Right renal cortex interstitium (tissue), 3 donors: ENCODE measurements at regions not wholly inside any gene's neighbourhood (a gene's known extent, or its start where the extent isn't known, plus 50 kb on each side); places are given as distances from the start of the nearest gene placed in this dataset.

Source experiments
- DNase-seq, 3 donors: peaks; one replicate each; pipeline ENCODE4 v3.0.0-alpha.2; 2013; ENCODE audit warnings: low read depth in 3 of 3, low spot score in 2 of 3

DNA sequence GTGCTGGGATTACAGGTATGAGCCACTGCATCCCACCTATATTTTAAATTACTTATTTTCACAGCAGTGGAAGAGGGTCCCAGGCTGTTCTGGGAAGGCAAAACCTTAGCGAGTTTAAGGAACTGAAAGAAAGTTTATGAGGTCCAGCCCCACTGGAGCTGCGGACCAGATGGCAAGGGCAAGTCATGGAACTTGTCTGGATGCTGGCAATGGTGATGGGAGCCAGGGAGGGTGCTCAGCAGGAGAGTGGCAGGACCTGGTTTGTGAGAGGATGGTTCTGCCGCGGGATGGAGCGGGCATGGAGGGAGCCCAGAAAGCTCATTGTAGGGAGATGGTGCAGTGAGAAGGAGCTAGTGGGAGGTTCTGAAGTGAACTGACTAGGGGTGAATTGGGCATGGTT is 50.6 kb upstream of the SLC45A1 start:
- DNase-seq, result no peak

DNA sequence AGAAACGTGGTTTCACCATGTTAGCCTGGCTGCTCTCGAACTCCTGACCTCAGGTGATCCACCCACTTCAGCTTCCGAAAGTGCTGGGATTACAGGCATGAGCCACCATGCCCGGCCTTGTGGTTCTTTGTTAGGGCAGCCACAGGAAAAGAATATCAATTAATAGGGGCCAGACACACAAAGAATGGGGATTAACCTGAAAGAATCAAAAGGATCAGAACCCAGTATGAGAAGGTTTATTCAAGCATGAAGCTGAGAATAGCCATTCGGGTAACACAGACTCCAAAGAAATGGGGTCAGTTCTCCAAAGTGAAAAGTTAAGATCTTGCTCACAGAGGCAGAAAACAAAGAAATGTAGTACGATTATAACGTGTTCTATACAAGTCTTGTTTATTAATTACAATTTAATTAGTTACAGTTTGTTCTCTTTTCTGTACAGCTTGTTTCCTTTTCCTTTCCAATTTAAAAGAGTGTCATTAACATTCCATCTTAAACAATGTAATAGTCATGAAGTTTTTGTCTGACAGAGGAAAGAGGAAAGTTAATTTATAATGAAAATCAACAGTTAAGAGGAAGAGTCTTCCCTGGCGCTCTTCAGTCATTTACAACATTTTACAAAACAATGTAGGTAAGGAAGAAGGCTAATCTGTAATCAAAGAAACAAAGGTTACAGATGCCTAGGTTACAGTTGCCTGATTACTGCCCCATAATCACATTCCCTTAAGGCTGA is 51.3 kb upstream of the SLC45A1 start:
- no peak for DNase-seq

GRCh38 chr1:8263791-8264190 is 54.1 kb upstream of the SLC45A1 start:
- DNase-seq, result no peak

DNA sequence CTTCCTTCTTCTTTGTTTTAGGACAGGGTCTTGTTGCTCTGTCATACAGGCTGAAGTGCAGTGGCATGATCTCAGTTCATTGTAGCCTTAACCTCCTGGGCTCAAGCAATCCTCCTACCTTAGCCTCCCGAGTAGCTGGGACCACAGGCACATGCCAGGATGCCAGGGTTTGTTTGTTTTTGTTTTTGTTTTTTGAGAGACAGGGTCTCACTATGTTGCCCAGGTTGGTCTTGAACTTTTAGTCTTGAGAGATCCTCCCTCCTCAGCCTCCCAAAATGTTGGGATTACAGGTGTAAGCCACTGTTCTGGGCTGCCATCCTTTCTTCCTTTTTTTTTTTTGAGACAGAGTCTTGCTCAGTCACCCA is 56.5 kb upstream of the SLC45A1 start:
- no peak for DNase-seq

GRCh38 chr1:8259498-8260290 is 58.2 kb upstream of the SLC45A1 start:
- no peak for DNase-seq

DNA sequence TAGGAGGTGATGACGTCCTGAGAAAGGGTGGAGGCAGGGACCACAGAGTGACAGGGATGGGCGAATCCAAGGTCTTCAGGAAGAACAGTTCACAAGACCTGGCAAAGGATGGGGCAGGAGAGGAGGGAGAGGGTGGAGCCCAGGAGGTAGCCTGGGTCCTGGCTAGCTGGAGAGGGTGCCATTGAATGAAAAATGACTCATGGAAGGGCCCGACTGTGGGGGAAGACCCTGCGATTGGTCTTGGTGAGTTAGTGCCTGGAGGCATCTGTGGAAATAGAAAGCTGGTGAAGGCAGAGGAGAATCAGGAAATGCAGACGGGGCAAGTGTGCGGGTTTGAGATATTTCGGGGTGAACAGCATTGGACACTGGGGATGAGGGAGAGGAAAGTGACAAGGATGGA is 60.3 kb upstream of the SLC45A1 start:
- DNase-seq, result no peak

- no peak for DNase-seq
Observed at GRCh38 chr1:8256321-8256720, 61.6 kb upstream of the SLC45A1 start.

GRCh38 chr1:8255712-8256111 is 62.2 kb upstream of the SLC45A1 start:
- DNase-seq, result no peak

GRCh38 chr1:8252266-8252951 is 65.5 kb upstream of the SLC45A1 start:
- DNase-seq, result no peak

DNA sequence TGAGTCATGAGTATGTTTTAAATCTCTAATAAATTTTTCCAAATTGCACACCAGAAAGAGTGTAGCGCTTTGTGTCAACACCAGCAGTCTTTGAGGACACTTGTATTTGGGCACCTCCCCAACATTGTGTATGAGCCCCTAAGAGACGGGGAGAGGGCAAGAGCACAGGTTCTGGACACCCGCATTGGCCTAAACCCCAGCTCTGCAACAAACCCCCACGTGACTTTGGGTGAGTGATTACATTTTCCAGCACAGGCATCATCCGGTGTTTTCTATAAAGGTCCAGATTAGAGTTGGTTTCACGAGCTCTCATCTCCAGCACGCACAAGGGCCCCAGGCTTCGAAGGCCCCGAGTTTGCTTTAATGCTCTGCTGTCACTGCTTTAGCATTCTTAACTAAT is 66.3 kb upstream of the SLC45A1 start:
- no peak for DNase-seq

- no peak for DNase-seq
Observed at GRCh38 chr1:8249838-8250237, 68.1 kb upstream of the SLC45A1 start.

DNA sequence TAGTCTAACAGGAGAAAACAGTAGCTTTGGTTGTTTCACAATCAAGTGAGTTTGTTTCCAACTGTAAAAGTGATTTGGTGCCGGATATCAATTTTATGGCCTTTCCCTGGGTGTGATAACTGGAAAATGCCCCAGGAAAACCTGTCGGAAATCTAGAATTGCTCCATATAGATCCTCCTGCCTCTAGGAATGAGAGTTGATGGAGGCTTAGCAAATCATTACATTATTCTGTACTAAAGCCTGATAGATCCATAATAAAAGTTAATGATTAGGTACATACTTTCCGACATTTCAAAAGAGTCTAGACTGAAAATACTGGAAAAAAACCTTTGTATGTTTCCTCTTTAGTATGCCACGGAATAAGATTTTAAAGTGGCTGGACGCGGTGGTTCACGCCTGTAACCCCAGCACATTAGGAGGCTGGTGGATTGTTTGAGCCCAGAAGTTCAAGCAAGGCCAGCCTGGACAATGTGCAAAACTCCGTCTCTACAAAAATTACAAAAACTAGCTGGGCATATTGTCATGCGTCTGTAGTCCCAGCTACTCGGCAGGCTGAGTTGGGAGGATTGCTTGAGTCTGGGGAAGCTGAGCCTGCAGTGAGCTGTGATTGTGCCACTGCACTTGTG is 70.0 kb upstream of the SLC45A1 start:
- no peak for DNase-seq

- DNase-seq, result no peak
Observed at GRCh38 chr1:8244304-8244703, 73.6 kb upstream of the SLC45A1 start.

GRCh38 chr1:8242498-8242897 is 75.4 kb upstream of the SLC45A1 start:
- no peak for DNase-seq

- no peak for DNase-seq
Observed at GRCh38 chr1:8241417-8242014, 76.4 kb upstream of the SLC45A1 start.

GRCh38 chr1:8239306-8240023 is 78.4 kb upstream of the SLC45A1 start:
- DNase-seq, result no peak

DNA sequence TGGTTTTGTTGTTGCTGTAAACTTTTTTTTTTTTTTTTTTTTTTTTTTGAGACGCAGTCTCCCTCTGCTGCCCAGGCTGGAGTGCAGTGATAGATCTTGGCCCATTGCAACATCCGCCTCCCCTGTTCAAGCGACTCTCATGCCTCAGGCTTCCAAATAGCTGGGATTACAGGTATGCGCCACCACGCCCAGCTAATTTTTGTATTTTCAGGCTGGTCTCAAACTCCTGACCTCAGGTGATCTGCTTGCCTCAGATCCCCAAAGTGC is 78.9 kb upstream of the SLC45A1 start:
- no peak for DNase-seq

DNA sequence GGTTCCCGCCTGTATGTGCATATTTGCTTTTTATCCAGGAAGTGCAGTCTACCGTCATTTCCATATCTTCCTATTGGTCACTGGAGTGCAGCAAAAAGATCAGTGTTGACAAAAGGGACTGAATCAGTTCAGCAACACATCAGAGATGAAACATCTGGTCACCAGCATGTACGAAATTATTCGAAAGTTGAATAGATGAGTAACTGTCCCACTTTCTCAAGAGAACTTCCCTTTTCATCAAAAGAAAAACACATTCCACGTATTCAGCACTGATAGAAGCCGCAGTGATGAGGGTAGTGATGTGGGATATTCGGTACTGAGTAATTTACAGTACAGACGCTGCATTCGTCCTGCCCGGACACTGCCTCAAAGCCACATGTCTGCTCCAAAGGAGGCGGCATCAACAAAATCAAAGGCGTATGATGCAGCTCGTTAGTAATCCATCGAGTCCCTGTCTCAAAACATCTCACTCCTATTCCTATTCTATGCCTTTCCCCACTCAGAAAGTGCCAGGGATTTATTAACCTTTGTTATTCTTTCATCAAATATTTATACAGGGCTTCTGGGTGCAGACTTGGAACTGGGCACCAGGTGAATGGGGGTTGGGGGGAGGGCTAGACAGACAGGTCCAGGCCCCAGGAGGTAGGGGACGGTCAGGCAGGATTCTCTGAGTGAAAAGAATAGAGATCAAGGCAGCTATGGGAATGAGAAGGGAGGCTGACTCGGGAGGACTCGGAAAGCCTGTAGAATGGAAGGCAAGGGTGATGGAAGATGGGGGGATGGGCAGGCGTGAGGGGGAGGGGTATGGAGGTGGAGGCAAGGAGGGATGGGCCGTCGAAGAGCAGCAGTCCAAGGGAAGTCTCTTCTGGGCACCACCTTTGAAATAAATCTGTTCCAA is 79.5 kb upstream of the SLC45A1 start:
- no peak for DNase-seq

- no peak for DNase-seq
Observed at GRCh38 chr1:8232036-8232757, 85.7 kb upstream of the SLC45A1 start.
